HT-29 (cell line): ENCODE measurements at regions not wholly inside any gene's neighbourhood (a gene's known extent, or its start where the extent isn't known, plus 50 kb on each side); places are given as distances from the start of the nearest gene placed in this dataset.

Experiments used
- DNase-seq: peaks from one replicate; pipeline ENCODE4 v3.0.0-alpha.2; 2015; ENCODE audit warnings: low spot score

DNA sequence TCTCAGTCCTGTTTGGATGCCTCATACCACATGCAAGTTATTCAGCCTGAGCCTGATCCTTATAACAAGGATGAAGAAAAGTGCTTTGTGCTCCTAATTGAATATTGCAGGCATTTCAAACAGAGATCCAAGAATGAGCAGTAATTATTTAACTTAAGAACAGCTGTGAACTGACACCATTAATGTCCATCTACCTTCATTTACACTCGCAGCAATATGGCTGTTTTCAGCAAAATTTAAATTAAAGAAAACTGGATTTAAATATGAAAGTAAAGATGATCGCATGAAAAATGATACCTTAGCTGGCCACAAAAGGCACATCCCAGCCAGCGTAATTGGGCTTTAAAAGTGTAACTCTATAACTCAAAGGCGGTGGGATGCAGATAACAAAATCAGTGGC is 466.3 kb downstream of the GALC start:
- no peak for DNase-seq

GRCh38 chr14:87524011-87524410 is 469.0 kb downstream of the GALC start:
- no peak for DNase-seq

DNA sequence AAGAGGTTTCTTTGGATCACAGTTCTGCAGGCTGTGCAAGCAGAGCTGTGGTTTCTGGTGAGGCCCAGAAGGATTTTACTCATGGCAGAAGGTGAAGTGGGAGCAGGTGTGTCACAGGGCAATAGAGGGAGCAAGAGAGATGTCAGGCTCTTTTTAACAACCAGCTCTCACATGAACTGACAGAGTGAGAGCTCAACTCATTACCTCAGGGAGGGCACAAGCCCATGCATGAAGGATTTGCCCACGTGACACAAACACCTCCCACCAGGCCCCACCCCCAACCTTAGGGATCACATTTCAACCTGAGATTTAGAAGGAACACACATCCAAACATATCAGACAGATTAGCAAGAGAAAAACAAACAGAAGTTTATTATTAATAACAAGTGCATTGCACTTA is 470.4 kb downstream of the GALC start:
- DNase-seq, result peak; percentile 7

- no peak for DNase-seq
Observed at GRCh38 chr14:87508333-87508732, 484.6 kb downstream of the GALC start.

- no peak for DNase-seq
Observed at GRCh38 chr14:87503711-87504110, 489.3 kb downstream of the GALC start.

GRCh38 chr14:87497301-87497700 is 495.7 kb downstream of the GALC start:
- DNase-seq, result no peak

DNA sequence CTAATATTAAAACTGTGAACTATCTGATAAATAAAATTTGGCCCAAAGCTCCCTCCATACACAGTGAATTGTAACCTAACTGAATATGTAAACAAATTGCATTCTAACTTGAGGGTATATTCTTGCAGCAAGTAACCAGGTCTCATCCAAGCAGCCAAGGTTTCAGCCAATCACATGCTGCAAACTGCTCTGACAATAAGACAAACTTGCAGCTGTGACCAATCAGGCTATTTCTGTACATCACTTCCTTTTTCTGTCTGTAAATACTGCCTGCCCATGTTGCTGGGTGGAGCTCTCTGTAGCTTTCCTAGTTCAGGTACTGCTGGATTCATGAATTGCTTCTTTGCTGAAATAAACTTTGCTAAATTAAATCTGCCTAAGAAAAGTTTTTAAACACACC is 499.0 kb downstream of the GALC start:
- no peak for DNase-seq

DNA sequence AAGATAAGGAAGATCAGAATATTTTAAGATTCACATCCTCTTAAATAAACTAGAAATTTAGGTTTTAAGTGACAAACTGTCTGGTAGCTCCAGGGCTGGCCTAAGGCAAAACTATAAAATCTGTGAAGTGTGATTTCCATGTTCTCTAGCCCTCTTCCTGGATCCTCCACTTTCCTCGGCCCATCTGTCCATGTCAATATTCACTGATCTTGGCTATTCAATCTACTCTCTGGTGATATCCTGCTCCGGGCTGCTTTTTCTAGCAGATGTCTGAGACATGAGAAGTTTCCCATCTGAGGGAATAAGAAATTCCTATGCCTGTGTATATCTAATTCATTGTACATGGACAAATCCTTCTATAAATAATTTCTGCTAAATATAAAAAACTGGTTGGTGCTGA is 500.4 kb downstream of the GALC start:
- DNase-seq, result no peak

GRCh38 chr14:87491816-87492215 is 501.2 kb downstream of the GALC start:
- DNase-seq, result peak; percentile 42

DNA sequence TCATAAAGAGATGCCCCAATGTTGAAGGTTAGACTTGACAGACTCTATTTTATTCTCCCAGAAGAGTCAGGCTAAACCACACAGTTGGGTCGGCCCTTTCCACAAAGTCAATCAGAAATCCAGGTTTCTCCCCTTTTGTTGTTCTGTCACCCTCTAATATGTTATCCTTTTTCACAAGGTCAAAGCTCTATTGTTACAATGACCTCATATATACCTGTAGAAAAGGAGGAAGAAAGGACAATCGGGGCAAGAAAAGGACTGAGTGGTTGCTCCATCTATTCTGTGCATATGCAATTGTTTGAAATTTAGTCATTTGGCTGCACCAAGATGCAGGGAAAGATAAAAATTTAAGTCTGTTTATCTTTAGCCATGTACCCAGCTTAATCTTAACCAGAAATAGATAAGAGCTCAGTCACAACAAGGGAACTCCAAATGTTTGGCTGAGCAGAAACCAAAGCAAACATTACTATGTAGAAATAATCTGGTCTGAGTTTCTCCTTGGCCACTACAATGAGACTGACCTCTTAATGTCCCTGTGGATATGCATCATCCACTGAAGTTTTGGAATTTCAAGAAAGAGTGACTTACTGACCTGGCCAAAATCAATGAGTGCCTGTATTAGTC is 503.7 kb downstream of the GALC start:
- DNase-seq, result no peak

GRCh38 chr14:87483271-87484260 is 509.4 kb downstream of the GALC start:
- no peak for DNase-seq

DNA sequence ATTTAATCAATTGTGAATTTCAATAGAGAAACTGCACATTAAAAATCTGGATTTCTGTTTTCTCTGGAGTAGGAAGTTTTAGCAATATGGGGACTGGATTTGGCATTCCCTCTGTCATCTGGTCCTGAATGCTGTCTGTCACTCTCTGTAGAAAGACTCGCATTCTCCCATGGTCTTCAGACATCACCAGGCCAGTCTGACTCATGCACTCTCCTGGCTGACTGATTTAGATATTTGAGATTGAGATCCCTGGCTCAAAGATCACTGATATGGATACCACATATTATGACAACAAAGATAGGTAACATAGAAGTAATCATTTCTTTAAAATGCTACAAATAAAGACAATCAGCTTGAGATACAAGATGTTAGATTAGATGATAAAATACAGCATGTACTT is 524.5 kb downstream of the GALC start:
- DNase-seq, result no peak

- DNase-seq, result no peak
Observed at GRCh38 chr14:87467578-87467977, 525.4 kb downstream of the GALC start.

DNA sequence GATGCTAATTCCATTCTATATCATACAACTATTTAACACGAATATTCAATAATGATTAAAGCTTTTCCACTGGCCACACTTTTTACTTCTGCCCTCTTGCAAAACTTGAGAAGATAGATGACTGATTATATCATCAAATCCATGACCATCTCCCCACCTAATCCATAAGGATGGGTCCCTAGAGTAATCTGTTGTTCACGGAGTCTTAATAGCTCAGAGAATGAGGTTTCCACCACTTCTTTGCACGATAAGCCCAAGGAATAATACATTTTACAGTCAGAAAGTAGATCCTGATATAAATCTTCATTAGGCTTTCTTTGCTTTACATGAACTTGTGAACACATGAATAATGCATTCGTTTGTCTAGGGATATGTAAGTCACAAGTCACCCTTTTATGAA is 527.2 kb downstream of the GALC start:
- DNase-seq, result no peak

DNA sequence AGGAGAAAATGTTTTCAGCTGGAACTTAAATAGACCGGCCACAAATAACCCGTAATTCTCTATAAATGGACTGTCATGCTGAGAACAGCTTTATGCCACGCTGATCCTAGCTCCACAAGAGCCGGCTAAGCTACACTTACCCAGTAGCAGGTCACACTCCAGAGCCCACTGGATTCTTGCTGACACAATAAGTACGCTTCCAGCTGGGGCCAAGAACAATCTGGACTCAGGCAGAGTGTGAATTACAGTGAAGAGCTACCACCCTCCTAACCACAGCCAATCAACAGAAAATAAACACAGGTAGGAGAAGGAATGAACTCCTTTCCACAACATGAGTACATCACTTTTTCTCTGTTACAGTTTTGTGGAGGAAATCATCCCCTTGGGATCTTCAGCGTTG is 531.3 kb downstream of the GALC start:
- DNase-seq, result no peak

GRCh38 chr14:87457720-87458119 is 535.3 kb downstream of the GALC start:
- DNase-seq, result no peak

DNA sequence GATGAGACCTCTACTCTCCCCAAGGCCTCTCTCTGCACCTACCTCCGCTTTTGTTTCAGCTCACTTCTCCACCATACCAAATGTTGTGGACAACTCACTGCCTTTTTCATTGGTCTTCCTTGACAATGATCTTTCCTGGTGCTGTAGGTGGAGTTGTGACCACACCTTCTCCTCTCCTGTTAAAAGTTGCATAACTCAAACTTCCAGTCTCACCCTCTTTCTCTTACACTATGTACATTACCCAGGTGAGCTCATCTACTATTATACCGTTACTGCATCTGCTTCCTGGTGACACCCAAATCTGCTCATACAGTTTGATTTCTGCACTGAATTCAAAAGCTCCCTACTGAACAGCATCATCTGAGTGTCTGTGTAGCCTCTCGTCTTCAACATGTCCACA is 542.8 kb downstream of the GALC start:
- DNase-seq, result no peak

- no peak for DNase-seq
Observed at GRCh38 chr14:87449016-87449415, 544.0 kb downstream of the GALC start.

DNA sequence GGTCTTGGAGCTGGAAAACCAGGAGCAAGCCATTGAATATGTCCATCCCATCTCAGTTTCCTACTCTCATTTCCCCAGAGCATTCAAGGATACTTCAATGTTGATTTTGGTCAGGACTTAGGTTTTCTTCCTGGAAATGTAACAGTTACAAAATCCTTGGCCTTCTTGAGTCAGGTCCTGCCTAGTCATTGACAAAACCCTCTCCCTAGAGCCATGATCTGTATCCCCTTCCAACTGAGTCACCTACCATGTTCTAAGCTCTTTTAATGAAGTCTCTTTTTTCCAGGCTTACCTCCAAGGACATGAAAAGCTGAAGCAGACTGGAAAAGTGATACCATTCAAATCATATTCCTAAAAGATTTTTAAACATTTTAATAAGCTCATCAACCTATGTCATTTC is 549.2 kb downstream of the GALC start:
- DNase-seq, result no peak

GRCh38 chr14:87443039-87443438 is 549.9 kb downstream of the GALC start:
- DNase-seq, result no peak

DNA sequence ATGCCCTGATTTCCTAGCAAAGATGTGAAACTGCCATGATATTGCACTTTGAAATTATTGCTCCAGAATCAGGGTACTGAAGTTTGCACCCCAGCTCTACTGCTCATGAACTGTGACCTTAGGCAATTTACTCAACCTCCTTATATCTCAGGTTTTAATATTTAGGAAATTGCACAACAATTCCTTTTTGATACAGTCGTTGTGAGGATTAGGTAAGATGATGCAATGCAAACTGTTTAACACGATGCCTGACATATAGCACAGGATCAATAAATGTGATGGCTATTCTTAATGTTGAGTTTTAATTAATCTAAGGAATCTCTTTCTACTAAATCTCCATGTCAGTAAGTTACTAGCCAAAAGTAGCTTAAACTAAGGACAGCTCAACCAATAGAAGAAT is 555.8 kb downstream of the GALC start:
- DNase-seq, result no peak

DNA sequence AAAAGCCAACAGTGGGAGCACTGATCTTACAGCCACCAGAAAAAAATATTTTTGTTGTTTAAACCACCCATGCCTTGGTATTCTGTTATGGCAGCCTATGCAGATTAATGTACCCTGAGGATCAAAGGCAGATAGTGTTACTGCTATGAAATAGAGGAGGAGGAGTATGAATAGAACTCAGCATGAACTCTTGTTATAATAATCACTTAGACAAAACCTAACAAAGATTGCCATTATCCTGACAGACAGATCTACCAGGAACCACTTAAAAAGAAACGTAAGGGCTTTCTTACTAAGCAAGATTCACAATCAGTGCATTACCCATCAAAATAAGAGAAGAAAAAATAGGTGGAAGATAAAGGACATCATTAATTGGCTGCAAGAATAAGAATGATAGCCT is 558.3 kb downstream of the GALC start:
- DNase-seq, result no peak

DNA sequence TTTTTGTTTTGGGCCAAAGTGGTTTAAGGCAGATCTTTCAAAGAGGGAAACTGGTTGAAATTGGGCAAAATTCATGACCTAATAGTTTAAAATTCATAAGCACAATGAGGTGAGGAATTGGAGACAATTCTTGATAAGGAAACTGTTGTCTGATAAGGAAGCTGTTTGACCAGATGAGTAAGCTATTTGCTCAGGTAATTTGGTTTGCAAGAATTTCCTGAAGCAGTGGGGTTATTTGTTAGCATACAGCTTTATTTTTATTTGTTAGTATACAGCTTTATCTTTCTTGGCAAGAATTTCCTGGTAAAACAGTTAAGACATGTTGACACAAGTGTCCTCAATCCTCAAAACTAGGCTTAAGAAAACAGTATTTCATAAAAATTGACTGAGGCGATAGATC is 559.0 kb downstream of the GALC start:
- DNase-seq, result no peak
